GM10248 (cell line): ENCODE measurements at regions not wholly inside any gene's neighbourhood (a gene's known extent, or its start where the extent isn't known, plus 50 kb on each side); places are given as distances from the start of the nearest gene placed in this dataset.

ENCODE experiments used
- CTCF ChIA-PET: fragments of 300-600 bp; sonication (Branson Sonifier 250); formaldehyde crosslinking; extraction: SDS; loops from one replicate; lab custom pipeline; 2021; ENCODE audit warnings: antibody characterized with exemption; lab: Yijun Ruan, JAX
- POLR2A ChIA-PET: fragments of 350-650 bp; sonication (Branson Sonifier 250); formaldehyde crosslinking; extraction: SDS; loops from one replicate; lab custom pipeline; 2020; ENCODE audit warnings: antibody characterized with exemption; lab: Yijun Ruan, JAX
- DNase-seq: peaks from one replicate; pipeline ENCODE4 v3.0.0; 2012; ENCODE audit errors: extremely low spot score
- TF ChIP-seq, protein P1 (sequence below): IDR thresholded peaks from 2 replicates; pipeline ENCODE4 v1.5.1; 2012; ENCODE audit warnings: mild to moderate bottlenecking, low read depth; ENCODE audit errors: extremely low read depth, missing control alignments, control extremely low read depth

GRCh38 chr17:69960755-69961154 is 114.3 kb upstream of the KCNJ16 start:
- POLR2A ChIA-PET, result no interaction called here
- CTCF ChIA-PET, result no interaction called here
- TF ChIP-seq, protein P1, sequence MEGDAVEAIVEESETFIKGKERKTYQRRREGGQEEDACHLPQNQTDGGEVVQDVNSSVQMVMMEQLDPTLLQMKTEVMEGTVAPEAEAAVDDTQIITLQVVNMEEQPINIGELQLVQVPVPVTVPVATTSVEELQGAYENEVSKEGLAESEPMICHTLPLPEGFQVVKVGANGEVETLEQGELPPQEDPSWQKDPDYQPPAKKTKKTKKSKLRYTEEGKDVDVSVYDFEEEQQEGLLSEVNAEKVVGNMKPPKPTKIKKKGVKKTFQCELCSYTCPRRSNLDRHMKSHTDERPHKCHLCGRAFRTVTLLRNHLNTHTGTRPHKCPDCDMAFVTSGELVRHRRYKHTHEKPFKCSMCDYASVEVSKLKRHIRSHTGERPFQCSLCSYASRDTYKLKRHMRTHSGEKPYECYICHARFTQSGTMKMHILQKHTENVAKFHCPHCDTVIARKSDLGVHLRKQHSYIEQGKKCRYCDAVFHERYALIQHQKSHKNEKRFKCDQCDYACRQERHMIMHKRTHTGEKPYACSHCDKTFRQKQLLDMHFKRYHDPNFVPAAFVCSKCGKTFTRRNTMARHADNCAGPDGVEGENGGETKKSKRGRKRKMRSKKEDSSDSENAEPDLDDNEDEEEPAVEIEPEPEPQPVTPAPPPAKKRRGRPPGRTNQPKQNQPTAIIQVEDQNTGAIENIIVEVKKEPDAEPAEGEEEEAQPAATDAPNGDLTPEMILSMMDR, result no peak
- no peak for DNase-seq

- CTCF ChIA-PET, result no interaction called here
- TF ChIP-seq, protein P1, result no peak
- no peak for DNase-seq
- POLR2A ChIA-PET, result no interaction called here
Observed at GRCh38 chr17:69961501-69962145, 113.4 kb upstream of the KCNJ16 start.

- ChIA-PET CTCF (no interaction called here), POLR2A (interaction anchor here (0.6 kb wide), 1 partner anchor 58 kb away, joined by 4 read pairs; no protein-coding TSS in a partner anchor)
- DNase-seq, result no peak
- TF ChIP-seq, protein P1, result no peak
Observed at GRCh38 chr17:69962436-69962995, 112.5 kb upstream of the KCNJ16 start.

GRCh38 chr17:69967910-69968411 is 107.1 kb upstream of the KCNJ16 start:
- POLR2A ChIA-PET, result no interaction called here
- CTCF ChIA-PET, result no interaction called here
- TF ChIP-seq, protein P1, result no peak
- no peak for DNase-seq

GRCh38 chr17:69969897-69970296 is 105.1 kb upstream of the KCNJ16 start:
- TF ChIP-seq, protein P1, result no peak
- CTCF ChIA-PET, result interaction anchor here (1.1 kb wide), 1 partner anchor 363 kb away, joined by 3 read pairs; no protein-coding TSS in a partner anchor

DNA sequence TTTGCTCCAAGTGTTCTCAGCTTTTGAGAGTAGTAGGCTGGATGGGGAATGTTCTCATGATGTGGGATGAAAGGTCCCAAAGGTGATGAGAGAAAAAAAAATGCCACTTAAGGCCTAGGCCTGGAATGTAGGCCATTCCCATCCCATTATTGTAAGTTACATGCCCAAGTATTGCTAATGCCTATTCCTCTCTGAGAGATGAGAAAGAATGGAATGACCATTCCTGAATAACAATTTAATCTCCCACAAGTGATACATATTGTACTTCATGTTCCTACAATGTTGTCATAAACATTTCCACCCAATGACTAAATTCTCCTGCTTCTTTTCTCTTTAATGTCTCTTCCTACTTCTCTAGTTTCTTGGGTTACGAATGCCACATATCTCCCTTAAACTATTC is 102.8 kb upstream of the KCNJ16 start:
- CTCF ChIA-PET, result no interaction called here
- DNase-seq, result no peak
- TF ChIP-seq, protein P1, result no peak
- POLR2A ChIA-PET, result no interaction called here

More at GRCh38 chr17:69969897-69970296, 105.1 kb upstream of the KCNJ16 start:
- POLR2A ChIA-PET, result no interaction called here
- no peak for DNase-seq
